Spleen (tissue), 11 donors: ENCODE measurements at regions not wholly inside any gene's neighbourhood (a gene's known extent, or its start where the extent isn't known, plus 50 kb on each side); places are given as distances from the start of the nearest gene placed in this dataset.
"Not testable (repeated sequence)": the region's sequence is repeated elsewhere in the genome, so short reads cannot be mapped to it uniquely, and the experiment has no call there.

Experiments used
- DNase-seq: peaks from one replicate; pipeline ENCODE4 v3.0.0-alpha.2; 2020
- H3K27ac ChIP-seq, 8 donors: fragments of 200-600 bp; sonication (generic) in 7 of 8; 1 replicate in 4 of 8; 2 replicates in 4 of 8; pipeline versions ENCODE4 v1.5.0 to v1.8.0; 2016 to 2021; ENCODE audit warnings: inconsistent platforms in 4 of 8, mild to moderate bottlenecking in 4 of 8, moderate library complexity in 1 of 8
- H3K27me3 ChIP-seq, 7 donors: fragments of 200-600 bp; sonication (generic) in 6 of 7; replicated peaks in 1 of 7; 1 replicate in 4 of 7; 2 replicates in 3 of 7; pipeline versions ENCODE4 v1.5.0 to v1.8.0; 2016 to 2021; ENCODE audit warnings: inconsistent platforms in 3 of 7, mild to moderate bottlenecking in 1 of 7
- H3K36me3 ChIP-seq, 6 donors: fragments of 200-600 bp; sonication (generic) in 5 of 6; 1 replicate in 4 of 6; 2 replicates in 2 of 6; pipeline versions ENCODE4 v1.5.0 to v1.8.0; 2016 to 2021; ENCODE audit warnings: inconsistent platforms in 2 of 6
- H3K4me1 ChIP-seq, 6 donors: fragments of 200-600 bp; sonication (generic) in 5 of 6; 1 replicate in 3 of 6; 2 replicates in 3 of 6; pipeline versions ENCODE4 v1.5.0 to v1.8.0; 2016 to 2021; ENCODE audit warnings: inconsistent platforms in 3 of 6
- H3K4me3 ChIP-seq, 8 donors: fragments of 200-600 bp; sonication (generic) in 7 of 8; 1 replicate in 4 of 8; 2 replicates in 4 of 8; pipeline versions ENCODE4 v1.5.0 to v1.8.0; 2016 to 2021; ENCODE audit warnings: inconsistent platforms in 4 of 8, mild to moderate bottlenecking in 4 of 8, moderate library complexity in 2 of 8
- H3K9me3 ChIP-seq, 8 donors: fragments of 200-600 bp; sonication (generic) in 7 of 8; 1 replicate in 4 of 8; 2 replicates in 4 of 8; pipeline versions ENCODE4 v1.5.0 to v1.8.0; 2016 to 2021; ENCODE audit warnings: inconsistent platforms in 4 of 8
- CTCF ChIP-seq, 11 experiments: fragments of 200-600 bp in 7 of 11; fragments of 450-650 bp in 4 of 11; sonication (generic) in 4 of 11; IDR thresholded peaks in 8 of 11; conservative IDR thresholded peaks in 3 of 11; 1 replicate in 7 of 11; 2 replicates in 4 of 11; pipeline versions ENCODE4 v1.4.0 to v1.8.0; 2016 to 2021; ENCODE audit warnings: antibody characterized with exemption in 11 of 11, inconsistent platforms in 4 of 11, mild to moderate bottlenecking in 1 of 11
- POLR2A ChIP-seq, 3 donors: fragments of 450-650 bp; IDR thresholded peaks; one replicate each; pipeline ENCODE4 v1.5.1; 2017; ENCODE audit warnings: antibody characterized with exemption in 3 of 3, mild to moderate bottlenecking in 1 of 3
- POLR2AphosphoS5 ChIP-seq, 3 donors: sonication (generic); formaldehyde crosslinking; IDR thresholded peaks; one replicate each; pipeline ENCODE4 v1.5.1; 2017; ENCODE audit warnings: antibody characterized with exemption in 3 of 3
- WGBS, 5 donors: extraction: QIAGEN DNeasy Blood & Tissue Kit in 3 of 5; methylation state at CpG; one replicate each; pipeline versions ENCODE4 v1.1.5 to v1.1.7; 2013 to 2018; 5-methylcytosine and 5-hydroxymethylcytosine counted together
- intact Hi-C: fragments of 100-400 bp; cut with DNase I; formaldehyde crosslinking; loops from one replicate; pipeline ENCODE4 v1.15.0; 2023; ENCODE audit warnings: low total_unique reads
- donor health status: healthy with polysubstance abuse.
- donor health status: DM: no; HTN: no; CAD: no; lungs with moderate emphysema.
- donor health status: DM: no; HTN: no; CAD: no.
- donor health status: Bipolar disorder and iron deficiency.
- donor health status: healthy.
- donor health status: DM: no; HTN: no; CAD: no.
- donor health status: DM: yes; HTN: yes; CAD: no.

DNA sequence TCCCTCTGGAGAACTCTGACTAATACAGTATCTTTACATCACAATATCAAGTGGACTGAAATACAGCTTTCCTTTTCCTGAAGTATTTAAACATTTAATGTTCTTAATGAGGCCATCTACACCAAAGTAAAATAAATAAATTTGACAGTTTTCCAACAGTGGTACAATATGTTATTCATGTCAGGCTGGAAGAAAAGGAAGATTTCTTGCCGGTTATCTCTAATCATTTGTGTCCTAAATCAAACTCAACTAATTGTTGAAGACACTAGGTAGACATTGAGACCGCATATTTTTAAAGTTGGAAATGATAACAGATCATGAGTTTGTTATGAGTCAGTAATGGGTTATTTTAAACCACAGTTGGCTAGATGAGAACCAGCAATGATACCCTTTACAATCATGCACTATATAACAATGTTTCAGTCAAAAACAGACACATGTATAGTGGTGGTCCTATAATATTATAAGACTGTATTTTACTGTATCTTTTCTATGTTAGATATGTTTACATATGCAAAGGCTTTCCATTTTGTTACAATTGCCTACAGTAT, 241.6 kb downstream of the LMBRD1 start:
- H3K4me3 ChIP-seq, result no peak overlapping the region
- intact Hi-C loops, result no loop called here
- no peak overlapping the region for H3K27ac ChIP-seq
- DNase-seq, result no peak
- TF ChIP-seq CTCF (IDR thresholded peaks at IDR 0.05 in 8 of 11, conservative IDR thresholded peaks at IDR 0.05 in 3 of 11) (no peak), POLR2A (IDR thresholded peaks at IDR 0.05) (no peak), POLR2AphosphoS5 (IDR thresholded peaks at IDR 0.05) (no peak)
- peaks cover 0 to under 1% (median 0%) of the 10 kb centered on the region in 7 donors for H3K27me3 ChIP-seq
- no peaks in the 10 kb centered on the region for H3K4me1 ChIP-seq
- H3K36me3 ChIP-seq, result no peaks in the 10 kb centered on the region
- 87 to 94% (median 88%) methylated on average over 2 of the region's 2 CpGs for WGBS, 5 donors
- no peaks in the 10 kb centered on the region for H3K9me3 ChIP-seq

GRCh38 chr6:69542494-69542893, 254.3 kb downstream of the LMBRD1 start:
- peaks cover 0 to 3% (median 0%) of the 10 kb centered on the region in 8 donors for H3K9me3 ChIP-seq
- H3K27ac ChIP-seq, result no peak overlapping the region
- H3K4me3 ChIP-seq, result no peak overlapping the region
- no peak for TF ChIP-seq POLR2A (IDR thresholded peaks at IDR 0.05)
- TF ChIP-seq POLR2AphosphoS5 (IDR thresholded peaks at IDR 0.05), result no peak
- no peak for TF ChIP-seq CTCF (IDR thresholded peaks at IDR 0.05 in 8 of 11, conservative IDR thresholded peaks at IDR 0.05 in 3 of 11)
- H3K4me1 ChIP-seq, result no peaks in the 10 kb centered on the region
- no peaks in the 10 kb centered on the region for H3K27me3 ChIP-seq
- no peaks in the 10 kb centered on the region for H3K36me3 ChIP-seq
- no peak for DNase-seq
- intact Hi-C loops, result no loop called here
- 46 to 67% (median 57%) methylated on average over 1 of the region's 1 CpG for WGBS, 5 donors

DNA sequence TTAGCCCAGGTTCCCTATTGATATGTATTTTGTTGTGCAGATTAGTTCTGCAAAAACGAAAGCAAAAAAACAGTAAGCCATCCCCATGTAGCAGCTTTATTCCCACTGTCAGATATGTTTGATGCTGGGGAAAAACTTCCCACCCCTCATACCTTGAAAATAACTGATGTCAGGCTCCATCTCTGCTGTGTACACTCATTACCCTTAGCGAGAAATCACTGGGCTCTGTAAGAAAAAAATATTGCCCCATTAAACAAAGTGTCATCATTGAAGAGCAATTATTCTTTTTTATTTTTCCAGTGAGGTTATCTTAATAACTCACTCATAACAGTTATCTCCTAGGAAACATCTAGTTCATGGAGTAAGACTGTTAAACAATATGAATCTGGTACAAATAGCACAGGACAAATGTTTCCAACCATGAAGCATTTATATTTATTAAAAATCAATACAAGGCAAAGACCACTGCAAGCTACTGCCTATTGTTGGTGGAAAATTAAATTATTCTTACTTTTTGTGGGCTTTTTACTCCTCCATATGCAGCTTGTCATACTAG, 268.8 kb downstream of the LMBRD1 start:
- no peak for DNase-seq
- TF ChIP-seq POLR2A (IDR thresholded peaks at IDR 0.05) (no peak), CTCF (IDR thresholded peaks at IDR 0.05 in 8 of 11, conservative IDR thresholded peaks at IDR 0.05 in 3 of 11) (no peak), POLR2AphosphoS5 (IDR thresholded peaks at IDR 0.05) (no peak)
- intact Hi-C loops, result no loop called here

GRCh38 chr6:69515480-69515879, 281.3 kb downstream of the LMBRD1 start:
- H3K27ac ChIP-seq, intact Hi-C loops, H3K36me3 ChIP-seq, DNase-seq, H3K4me1 ChIP-seq, H3K9me3 ChIP-seq, H3K27me3 ChIP-seq, H3K4me3 ChIP-seq: not testable (repeated sequence)
- 40 to 83% (median 74%) methylated on average over 1 to 5 of the region's 9 CpGs for WGBS, 5 donors

More for the DNA sequence above, 268.8 kb downstream of the LMBRD1 start:
- no peaks in the 10 kb centered on the region for H3K27me3 ChIP-seq
- peaks cover 0 to under 1% (median 0%) of the 10 kb centered on the region in 8 donors for H3K9me3 ChIP-seq
- no peaks in the 10 kb centered on the region for H3K4me1 ChIP-seq
- no peak overlapping the region for H3K27ac ChIP-seq
- no peaks in the 10 kb centered on the region for H3K36me3 ChIP-seq
- H3K4me3 ChIP-seq, result no peak overlapping the region
- WGBS, 5 donors, result 56 to 76% (median 64%) methylated on average over 2 of the region's 2 CpGs
